K562 (cell line): ENCODE measurements at regions not wholly inside any gene's neighbourhood (a gene's known extent, or its start where the extent isn't known, plus 50 kb on each side); places are given as distances from the start of the nearest gene placed in this dataset.
A peak's percentile ranks its signal among the peaks of the same experiment; 100 is the strongest.

ENCODE experiments used
- ATAC-seq: fragments of 200-7000 bp; cut with Tn5 transposase; 3 replicates; pipeline ENCODE4 v1.9.1; 2020; ENCODE audit warnings: moderate library complexity
- BruUV-seq: library from RNA; stranded (reverse); fragments of 400-500 nt; replicated peaks from 2 replicates; lab custom pipeline; 2021; lab: Mats Ljungman, UMichigan
- CTCF ChIA-PET: fragments of 300-600 bp; formaldehyde crosslinking; extraction: SDS; loops from one replicate; lab custom pipeline; 2021; ENCODE audit warnings: low intra/inter-chr PET ratio; lab: Yijun Ruan, JAX
- POLR2A ChIA-PET: fragments of 300-600, 350-650 bp; sonication (Branson Sonifier 250); formaldehyde crosslinking; extraction: SDS; loops from one replicate; lab custom pipeline; 2021; ENCODE audit warnings: antibody characterized with exemption, inconsistent platforms; lab: Yijun Ruan, JAX
- DNase-seq, 4 experiments: peaks; one replicate each; pipeline versions ENCODE4 v3.0.0 to v3.0.0-alpha.2; 2011 to 2018; ENCODE audit warnings: low spot score in 3 of 4, mixed read lengths in 3 of 4; ENCODE audit errors: extremely low read depth in 1 of 4
- FAIRE-seq: peaks from 2 replicates; lab custom pipeline; 2011; peaks lifted over from hg19 to GRCh38; lab: Jason Lieb, UNC
- H2AFZ ChIP-seq: 2 replicates; pipeline ENCODE4 v1.6.0; 2011; ENCODE audit warnings: low read depth, low read length, control low read depth, inconsistent platforms
- H3K27ac ChIP-seq: fragments of 200-600 bp; 3 replicates; pipeline ENCODE4 v1.8.0; 2011; ENCODE audit warnings: low read depth, mild to moderate bottlenecking, control low read depth, inconsistent platforms, low read length, moderate library complexity, mixed read lengths; ENCODE audit errors: extremely low read depth
- H3K27me3 ChIP-seq, 2 experiments: fragments of 300-600 bp in 1 of 2; 2 replicates in 1 of 2; 3 replicates in 1 of 2; pipeline versions ENCODE4 v1.6.0 to v1.8.0; 2011; ENCODE audit warnings: inconsistent platforms in 2 of 2, low read length in 2 of 2, mild to moderate bottlenecking in 1 of 2, mixed read lengths in 1 of 2, moderate library complexity in 1 of 2; ENCODE audit not compliant: control insufficient read depth in 2 of 2, insufficient read depth in 2 of 2
- H3K36me3 ChIP-seq: fragments of 300-600 bp; 3 replicates; pipeline ENCODE4 v1.8.0; 2011; ENCODE audit warnings: mild to moderate bottlenecking, low read length, inconsistent platforms; ENCODE audit not compliant: control insufficient read depth, insufficient read depth
- H3K4me1 ChIP-seq, 2 experiments: fragments of 200-600 bp in 1 of 2; replicated peaks in 1 of 2; 2 replicates in 1 of 2; 3 replicates in 1 of 2; pipeline versions ENCODE4 v1.5.1 to v1.8.0; 2011; ENCODE audit warnings: inconsistent platforms in 2 of 2, low read length in 2 of 2, mild to moderate bottlenecking in 1 of 2, mixed read lengths in 1 of 2, moderate library complexity in 1 of 2; ENCODE audit not compliant: control insufficient read depth in 2 of 2, insufficient read depth in 2 of 2
- H3K4me2 ChIP-seq: 2 replicates; pipeline ENCODE4 v1.6.1; 2011; ENCODE audit warnings: low read length, control low read depth, inconsistent platforms, mixed read lengths; ENCODE audit not compliant: insufficient read depth
- H3K4me3 ChIP-seq: fragments of 200-600 bp; sonication (generic), shearing (Covaris generic); 2 replicates; pipeline ENCODE4 v1.5.1; 2016; ENCODE audit warnings: control low read depth, inconsistent platforms
- H3K79me2 ChIP-seq: fragments of 200-600 bp; 3 replicates; pipeline ENCODE4 v1.8.0; 2011; ENCODE audit warnings: low read length, inconsistent platforms; ENCODE audit not compliant: control insufficient read depth, insufficient read depth
- H3K9ac ChIP-seq, 2 experiments: 2 replicates each; pipeline versions ENCODE4 v1.6.0 to v1.6.1; 2011; ENCODE audit warnings: low read depth in 2 of 2, low read length in 2 of 2, control low read depth in 1 of 2, inconsistent platforms in 1 of 2, mild to moderate bottlenecking in 1 of 2, mixed read lengths in 1 of 2; ENCODE audit not compliant: insufficient read depth in 1 of 2
- H3K9me1 ChIP-seq: one replicate; pipeline ENCODE4 v1.6.0; 2011; ENCODE audit warnings: inconsistent platforms, mild to moderate bottlenecking, low read length, moderate library complexity; ENCODE audit not compliant: control insufficient read depth, insufficient read depth
- H3K9me3 ChIP-seq: replicated peaks from 2 replicates; pipeline ENCODE4 v1.5.1; 2011; ENCODE audit warnings: low read depth, low read length, inconsistent platforms; ENCODE audit not compliant: control insufficient read depth, insufficient read depth
- H4K20me1 ChIP-seq: replicated peaks from 2 replicates; pipeline ENCODE4 v1.6.1; 2011; ENCODE audit warnings: low read length, inconsistent platforms, mixed read lengths; ENCODE audit not compliant: control insufficient read depth, insufficient read depth
- CHD1 ChIP-seq: fragments of 200-600 bp; sonication (generic); IDR thresholded peaks from one replicate; pipeline ENCODE4 v1.6.1; 2012; ENCODE audit warnings: mild to moderate bottlenecking, moderate library complexity, low read length, inconsistent platforms
- RHOXF2B ChIP-seq: fragments of 250-450 bp; sonication (Bioruptor Pico); conservative IDR thresholded peaks from 2 replicates; pipeline ENCODE4 v1.5.1; 2021
- WGBS: fragments of 100-300 bp; shearing (Covaris generic); methylation state at CpG from one replicate; pipeline ENCODE4 v1.1.6; 2016; ENCODE audit warnings: low coverage, mixed read lengths; ENCODE audit not compliant: insufficient coverage; ENCODE audit errors: missing lambda C conversion rate; 5-methylcytosine and 5-hydroxymethylcytosine counted together
- in situ Hi-C: fragments of 300-500 bp; cut with MboI; formaldehyde crosslinking; loops from 4 replicates; pipeline ENCODE4 v1.15.0; 2018; ENCODE audit warnings: inconsistent platforms, mixed read lengths
- intact Hi-C: fragments of 100-400 bp; cut with micrococcal nuclease; formaldehyde crosslinking; loops from 2 replicates; pipeline ENCODE4 v1.14.2; 2022
- TF ChIP-seq, protein P1 (sequence below): sonication (generic); formaldehyde crosslinking; IDR thresholded peaks from 2 replicates; pipeline ENCODE4 v1.8.1; 2023; ENCODE audit warnings: mild to moderate bottlenecking, missing genetic modification reagents
- TF ChIP-seq, protein P2 (sequence below): fragments of 450-650 bp; IDR thresholded peaks from 2 replicates; pipeline ENCODE4 v1.6.1; 2016

DNA sequence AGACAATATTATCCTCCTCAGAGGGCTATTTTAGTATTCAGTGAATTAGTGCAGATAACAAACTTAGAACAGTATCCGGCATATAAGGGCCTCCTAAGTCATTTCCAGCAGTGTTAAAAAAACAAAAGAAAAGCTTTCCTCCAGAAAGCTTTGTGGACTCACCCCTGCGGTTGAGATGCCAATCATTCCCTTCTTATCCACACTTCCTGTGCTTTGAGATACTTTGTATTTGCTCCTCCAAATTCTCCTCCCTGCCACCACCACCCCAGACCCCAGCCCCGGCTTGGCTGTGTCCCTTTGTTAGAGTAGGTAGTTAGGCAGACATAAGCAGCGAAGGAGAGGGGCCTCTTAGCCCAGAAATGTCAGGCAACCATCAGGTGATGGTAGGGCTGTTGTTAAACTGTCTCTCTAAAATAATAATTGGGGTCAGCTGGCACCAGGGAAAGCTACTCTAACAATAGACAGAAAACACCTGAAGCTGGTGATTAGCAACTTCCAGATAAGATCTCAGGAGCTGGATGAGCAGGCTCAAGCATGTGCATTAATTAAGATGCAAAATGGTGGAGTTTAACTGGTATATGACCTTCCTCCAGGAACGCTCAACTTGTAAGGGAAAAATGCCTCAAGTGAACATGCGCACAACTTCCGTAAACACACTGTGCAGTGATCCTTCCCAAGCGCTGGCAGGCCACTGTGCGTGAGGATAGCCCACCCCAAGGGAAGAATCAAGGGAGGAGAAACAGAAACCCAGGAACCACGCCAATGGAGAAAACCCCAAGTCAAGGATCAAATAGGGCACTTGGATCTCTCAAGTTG lies 152.1 kb upstream of the EEA1 start:
- intact Hi-C loops, result no loop called here
- FAIRE-seq (no peak), DNase-seq (no peak), ATAC-seq (no peak)
- TF ChIP-seq CHD1, result no peak
- TF ChIP-seq, protein P1, sequence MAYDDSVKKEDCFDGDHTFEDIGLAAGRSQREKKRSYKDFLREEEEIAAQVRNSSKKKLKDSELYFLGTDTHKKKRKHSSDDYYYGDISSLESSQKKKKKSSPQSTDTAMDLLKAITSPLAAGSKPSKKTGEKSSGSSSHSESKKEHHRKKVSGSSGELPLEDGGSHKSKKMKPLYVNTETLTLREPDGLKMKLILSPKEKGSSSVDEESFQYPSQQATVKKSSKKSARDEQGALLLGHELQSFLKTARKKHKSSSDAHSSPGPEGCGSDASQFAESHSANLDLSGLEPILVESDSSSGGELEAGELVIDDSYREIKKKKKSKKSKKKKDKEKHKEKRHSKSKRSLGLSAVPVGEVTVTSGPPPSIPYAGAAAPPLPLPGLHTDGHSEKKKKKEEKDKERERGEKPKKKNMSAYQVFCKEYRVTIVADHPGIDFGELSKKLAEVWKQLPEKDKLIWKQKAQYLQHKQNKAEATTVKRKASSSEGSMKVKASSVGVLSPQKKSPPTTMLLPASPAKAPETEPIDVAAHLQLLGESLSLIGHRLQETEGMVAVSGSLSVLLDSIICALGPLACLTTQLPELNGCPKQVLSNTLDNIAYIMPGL, result no peak
- no peak for TF ChIP-seq RHOXF2B
- TF ChIP-seq, protein P2, sequence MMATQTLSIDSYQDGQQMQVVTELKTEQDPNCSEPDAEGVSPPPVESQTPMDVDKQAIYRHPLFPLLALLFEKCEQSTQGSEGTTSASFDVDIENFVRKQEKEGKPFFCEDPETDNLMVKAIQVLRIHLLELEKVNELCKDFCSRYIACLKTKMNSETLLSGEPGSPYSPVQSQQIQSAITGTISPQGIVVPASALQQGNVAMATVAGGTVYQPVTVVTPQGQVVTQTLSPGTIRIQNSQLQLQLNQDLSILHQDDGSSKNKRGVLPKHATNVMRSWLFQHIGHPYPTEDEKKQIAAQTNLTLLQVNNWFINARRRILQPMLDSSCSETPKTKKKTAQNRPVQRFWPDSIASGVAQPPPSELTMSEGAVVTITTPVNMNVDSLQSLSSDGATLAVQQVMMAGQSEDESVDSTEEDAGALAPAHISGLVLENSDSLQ, result peak; percentile 62
- H2AFZ ChIP-seq, result peak overlapping the region; percentile 7; the same call in 1 of the 2 replicates
- CTCF ChIA-PET, result no interaction called here
- H3K4me1 ChIP-seq, result peaks cover 0 to 10% of the 10 kb centered on the region in 2 experiments; a peak in 1 of 5 replicates
- no peak overlapping the region for H3K4me2 ChIP-seq
- no peaks in the 10 kb centered on the region for H4K20me1 ChIP-seq
- no peak overlapping the region for H3K4me3 ChIP-seq
- H3K27ac ChIP-seq, result no peak overlapping the region
- no peaks in the 10 kb centered on the region for H3K9me1 ChIP-seq
- H3K79me2 ChIP-seq, result no peaks in the 10 kb centered on the region
- POLR2A ChIA-PET, result interaction anchor here (0.7 kb wide), 1 partner anchor 13 kb away, joined by 3 read pairs; no protein-coding TSS in a partner anchor
- H3K27me3 ChIP-seq, result no peaks in the 10 kb centered on the region
- H3K9ac ChIP-seq, result no peak overlapping the region
- BruUV-seq, result no TSS peak
- in situ Hi-C loops, result no loop called here
- H3K36me3 ChIP-seq, result no peaks in the 10 kb centered on the region
- H3K9me3 ChIP-seq, result no peaks in the 10 kb centered on the region
- 65% methylated on average over 9 of the region's 10 CpGs for WGBS
